ENCODE measurements at regions not wholly inside any gene's neighbourhood (a gene's known extent, or its start where the extent isn't known, plus 50 kb on each side); places are given as distances from the start of the nearest gene placed in this dataset.
"Not testable (repeated sequence)": the region's sequence is repeated elsewhere in the genome, so short reads cannot be mapped to it uniquely, and the experiment has no call there.

DNA sequence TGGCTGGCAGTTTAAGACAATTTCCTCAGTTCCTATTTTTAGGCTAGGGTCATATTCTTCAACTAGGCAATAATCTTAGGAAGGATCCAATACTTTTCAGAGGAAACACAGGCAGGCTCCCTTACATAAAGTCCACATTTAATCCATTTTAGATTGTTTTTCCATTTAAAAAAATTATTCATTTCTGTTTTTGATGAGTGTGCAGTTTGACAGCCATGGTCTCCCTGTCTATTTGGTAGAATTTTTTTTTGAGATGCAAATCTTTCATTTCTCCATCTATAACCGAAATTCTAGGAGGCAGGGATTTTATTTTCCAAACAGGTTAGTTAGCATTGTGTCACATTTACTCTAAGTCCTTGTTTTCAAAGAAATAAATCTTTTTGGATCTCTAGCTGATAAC lies 326.8 kb downstream of the PPP4R3C start:
- no peak for DNase-seq

GRCh38 chrX:27132862-27133261 lies 330.3 kb downstream of the PPP4R3C start:
- no peak for DNase-seq

GRCh38 chrX:27087176-27087575 lies 376.0 kb downstream of the PPP4R3C start:
- DNase-seq: not testable (repeated sequence)

- DNase-seq: no peak
These were observed 376.9 kb downstream of the PPP4R3C start for GRCh38 chrX:27086237-27086636.

GRCh38 chrX:27085346-27085745 lies 377.8 kb downstream of the PPP4R3C start:
- DNase-seq: no peak

GRCh38 chrX:27078371-27078770 lies 384.8 kb downstream of the PPP4R3C start:
- DNase-seq: no peak

DNA sequence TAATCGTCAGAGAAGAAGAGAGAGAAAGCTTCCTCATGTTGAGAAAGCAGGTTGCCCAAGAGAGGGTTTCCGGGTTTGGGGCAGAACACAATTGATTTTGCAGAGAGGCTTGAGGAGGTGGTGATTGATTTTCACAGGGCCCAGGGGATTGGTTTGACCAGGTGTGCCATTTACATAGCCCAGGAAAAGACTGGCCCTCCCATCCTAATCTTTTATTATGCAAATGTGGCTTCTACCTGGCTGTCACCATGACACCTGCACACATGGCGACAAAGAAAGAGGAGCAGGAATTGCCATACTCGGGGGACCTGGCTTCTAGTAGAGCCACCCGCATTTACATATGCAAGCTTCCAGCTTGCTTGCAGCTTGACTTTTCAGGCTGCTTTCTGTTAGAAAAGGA lies 405.3 kb downstream of the PPP4R3C start:
- DNase-seq: no peak

- DNase-seq: no peak
These were observed 423.8 kb downstream of the PPP4R3C start for GRCh38 chrX:27039332-27039731.

GRCh38 chrX:27008486-27008885 lies 454.7 kb downstream of the PPP4R3C start:
- no peak for DNase-seq

DNA sequence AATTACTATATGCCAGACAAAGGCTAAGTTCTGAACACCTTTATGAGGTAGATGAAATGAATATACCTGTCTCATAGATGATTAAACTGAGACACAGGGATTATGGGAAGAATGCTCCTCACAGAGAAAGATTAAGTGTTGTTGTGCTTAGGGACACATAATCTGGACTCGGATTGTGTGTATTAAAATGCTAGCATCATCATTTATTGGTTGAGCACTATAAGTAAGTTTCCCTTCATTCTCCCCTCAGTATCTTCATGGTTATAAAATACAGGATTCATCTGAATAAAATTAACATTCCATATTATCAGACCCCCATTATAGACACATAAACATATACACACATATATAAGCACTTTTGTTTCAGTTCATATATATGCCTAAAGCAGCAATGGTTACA lies 463.5 kb downstream of the PPP4R3C start:
- DNase-seq: no peak

DNA sequence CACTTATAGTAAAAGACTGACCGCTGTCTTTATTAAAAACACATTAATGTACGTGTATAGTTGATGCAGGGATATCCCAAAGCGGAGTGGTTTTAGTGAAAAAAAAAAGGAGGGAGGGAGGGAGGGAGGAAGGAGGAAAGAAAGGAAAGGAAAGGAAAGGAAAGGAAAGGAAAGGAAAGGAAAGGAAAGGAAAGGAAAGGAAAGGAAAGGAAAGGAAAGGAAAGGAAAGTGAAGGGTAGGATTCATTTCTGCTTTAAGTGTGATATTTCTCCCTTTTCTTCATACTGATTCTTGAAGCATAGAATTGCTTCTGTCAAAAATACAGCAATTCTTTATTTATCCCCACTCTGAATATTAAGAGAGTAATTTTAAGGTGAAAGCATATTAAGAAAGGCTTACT lies 504.9 kb downstream of the PPP4R3C start:
- no peak for DNase-seq

DNA sequence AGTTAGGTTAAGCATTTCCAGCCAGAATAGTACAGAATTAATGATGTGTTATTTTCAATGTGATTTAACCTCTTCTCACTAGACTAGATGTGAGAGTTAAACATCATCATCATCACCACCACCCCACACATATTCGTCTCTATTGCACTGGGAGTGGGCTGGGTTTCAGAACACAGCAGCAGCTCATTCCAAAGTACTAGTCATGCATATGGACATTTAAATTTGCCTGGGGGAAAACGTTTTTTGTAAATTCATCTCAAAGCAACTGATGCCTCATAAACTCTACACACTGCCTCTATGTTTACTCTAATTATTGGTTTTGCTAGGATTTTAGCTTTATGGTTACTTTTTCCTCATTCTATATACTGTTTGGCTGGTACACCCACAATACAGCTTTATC lies 509.1 kb downstream of the PPP4R3C start:
- no peak for DNase-seq

- DNase-seq: no peak
These were observed 510.9 kb downstream of the PPP4R3C start for GRCh38 chrX:26952213-26952612.

DNA sequence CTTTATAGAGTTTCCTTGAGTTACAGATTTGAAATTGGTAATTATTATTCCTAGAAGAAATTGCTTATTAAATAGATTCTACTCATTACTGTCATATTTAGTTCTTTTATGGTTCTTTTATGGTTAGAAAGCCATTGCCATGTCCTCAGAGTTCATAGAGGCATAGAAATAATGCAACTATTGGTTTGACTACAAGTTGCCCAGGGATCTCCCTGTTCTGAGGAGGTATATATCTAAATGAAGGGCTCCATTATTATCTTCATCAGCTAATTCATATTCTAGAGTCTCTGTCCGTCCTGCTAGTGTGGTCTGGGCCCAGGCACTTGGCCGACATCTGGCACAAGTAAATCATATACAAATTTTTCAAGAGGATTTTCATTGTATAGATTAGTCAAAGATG lies 535.7 kb downstream of the PPP4R3C start:
- no peak for DNase-seq

DNA sequence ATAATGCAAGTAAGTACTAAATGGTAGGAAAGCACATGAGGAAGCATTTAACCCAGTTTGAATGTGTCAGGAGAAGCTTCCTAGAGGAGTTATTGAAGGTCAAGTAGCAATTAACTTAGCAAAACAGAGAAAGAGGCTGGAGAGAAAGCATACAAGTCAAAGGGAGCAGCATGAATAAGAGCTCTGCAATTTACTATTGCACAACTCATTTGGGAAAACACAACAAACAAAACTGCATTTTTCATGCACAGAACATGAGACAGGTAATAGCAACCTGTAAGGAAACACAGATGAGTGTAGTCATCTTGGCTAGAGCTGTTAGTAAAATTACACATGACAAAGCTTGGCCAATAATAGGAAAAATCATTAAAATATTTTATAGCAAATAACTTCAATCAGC lies 538.1 kb downstream of the PPP4R3C start:
- no peak for DNase-seq

DNA sequence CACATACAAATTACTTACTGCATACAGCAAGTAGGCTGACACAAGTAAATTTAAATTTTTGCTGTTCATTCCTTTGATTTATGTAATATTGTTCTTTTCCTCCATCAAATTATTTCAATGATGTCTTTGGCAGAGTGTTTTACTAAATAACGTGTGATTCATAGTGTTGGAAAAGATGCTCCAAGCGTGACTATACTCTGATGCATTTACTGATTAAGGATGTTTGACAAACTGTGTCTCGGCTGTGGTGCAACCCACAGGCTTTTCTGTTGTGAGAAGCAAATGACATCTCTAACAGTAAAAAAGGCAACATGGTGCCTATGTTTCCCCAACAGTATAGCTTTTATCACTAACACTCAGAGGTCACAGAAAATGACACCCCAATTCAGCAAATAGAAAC lies 540.9 kb downstream of the PPP4R3C start:
- DNase-seq: no peak

- DNase-seq: no peak
These were observed 544.5 kb downstream of the PPP4R3C start for GRCh38 chrX:26918631-26919030.

DNA sequence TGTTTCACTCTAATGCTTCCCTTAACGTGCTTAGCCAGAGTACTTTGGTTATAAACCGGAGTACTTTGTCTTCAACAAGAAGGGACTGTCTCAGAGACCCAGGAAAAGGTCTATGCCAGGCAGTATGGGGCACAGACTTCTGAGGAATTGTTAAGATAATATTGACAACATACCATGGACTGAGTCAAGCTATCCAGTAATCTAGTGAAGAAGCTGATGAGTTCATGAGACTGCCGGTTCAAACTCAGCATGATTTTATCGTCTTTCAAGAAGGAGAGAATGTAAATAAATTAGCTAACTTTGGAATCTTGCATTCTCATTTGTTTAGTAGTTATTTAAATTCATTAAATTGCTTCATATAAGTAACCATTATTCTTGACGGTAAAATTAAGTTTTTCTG lies 546.1 kb downstream of the PPP4R3C start:
- no peak for DNase-seq

DNA sequence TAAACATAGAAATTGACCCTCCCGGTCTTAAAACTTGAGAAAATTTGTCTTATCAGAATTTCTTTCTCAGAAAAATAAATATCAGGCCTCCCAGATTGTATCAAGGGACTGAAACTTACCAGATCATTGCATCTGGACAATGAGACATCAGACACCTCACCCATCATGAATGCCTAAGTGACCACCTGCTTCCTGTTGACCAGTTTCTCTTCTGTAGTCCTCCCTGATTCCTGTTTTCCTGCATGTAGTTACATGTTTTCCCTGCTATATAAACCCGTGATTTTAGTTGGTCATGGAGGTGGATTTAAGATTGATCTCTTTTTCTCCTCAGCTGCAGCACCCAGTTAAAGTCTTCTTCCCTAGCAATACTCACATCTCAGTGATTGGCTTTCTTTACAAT lies 548.1 kb downstream of the PPP4R3C start:
- no peak for DNase-seq

DNA sequence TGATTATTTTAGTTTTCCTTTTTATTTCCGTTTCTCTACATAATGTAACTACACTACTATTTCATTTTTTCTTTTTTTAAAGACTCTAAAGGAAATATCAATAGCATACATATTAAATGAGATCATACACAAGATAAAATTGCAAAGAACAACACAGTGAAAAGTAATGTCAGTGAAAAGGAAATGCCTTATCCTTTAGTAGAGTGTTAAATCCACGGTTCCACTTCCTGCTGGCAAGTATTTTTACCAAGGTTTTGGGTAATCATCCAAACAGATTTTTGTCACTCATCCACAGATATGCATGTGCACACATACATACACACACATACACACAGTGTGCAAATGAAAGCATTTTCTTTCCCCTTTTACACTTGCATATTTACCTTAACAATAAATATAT lies 548.9 kb downstream of the PPP4R3C start:
- no peak for DNase-seq

DNA sequence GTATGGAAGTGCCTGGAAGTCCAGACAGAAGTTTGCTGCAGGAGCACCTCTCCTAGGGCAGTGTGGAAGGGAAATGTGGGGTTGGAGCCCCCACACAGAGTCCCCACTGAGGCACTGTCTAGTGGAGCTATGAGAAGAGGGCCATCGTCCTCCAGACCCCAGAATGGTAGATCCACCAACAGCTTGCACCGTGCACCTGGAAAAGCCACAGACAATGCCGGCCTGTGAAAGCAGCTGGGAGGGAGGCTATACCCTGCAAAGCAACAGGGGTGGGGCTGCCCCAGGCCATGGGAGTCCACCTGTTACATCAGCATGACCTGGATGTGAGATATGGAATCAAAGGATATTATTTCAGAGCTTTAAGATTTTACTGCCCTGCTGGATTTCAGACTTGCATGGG lies 551.4 kb downstream of the PPP4R3C start:
- DNase-seq: not testable (repeated sequence)

DNA sequence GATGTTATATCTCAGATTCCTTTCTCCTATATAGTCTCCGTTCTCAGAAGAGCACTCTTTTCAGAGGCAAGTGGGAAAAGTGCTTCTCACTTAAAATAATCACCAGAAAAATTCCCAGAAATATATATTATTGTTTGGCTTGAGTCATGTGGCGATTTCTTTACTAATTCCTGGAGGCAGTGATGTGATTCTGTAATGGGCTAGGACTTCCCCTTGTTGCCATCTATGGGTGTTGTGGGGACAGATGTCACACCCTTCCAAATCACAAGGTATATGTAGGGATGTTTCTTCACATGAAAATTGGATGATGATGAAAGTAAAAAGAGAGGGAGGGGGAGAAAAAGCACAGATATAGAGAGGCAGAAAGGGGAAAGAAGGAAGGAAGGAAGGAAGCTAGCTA lies 553.4 kb downstream of the PPP4R3C start:
- no peak for DNase-seq

GRCh38 chrX:26908218-26908617 lies 554.9 kb downstream of the PPP4R3C start:
- no peak for DNase-seq

GRCh38 chrX:26889574-26889973 lies 573.6 kb downstream of the PPP4R3C start:
- no peak for DNase-seq

- no peak for DNase-seq
These were observed 589.4 kb downstream of the PPP4R3C start for GRCh38 chrX:26873736-26874135.

DNA sequence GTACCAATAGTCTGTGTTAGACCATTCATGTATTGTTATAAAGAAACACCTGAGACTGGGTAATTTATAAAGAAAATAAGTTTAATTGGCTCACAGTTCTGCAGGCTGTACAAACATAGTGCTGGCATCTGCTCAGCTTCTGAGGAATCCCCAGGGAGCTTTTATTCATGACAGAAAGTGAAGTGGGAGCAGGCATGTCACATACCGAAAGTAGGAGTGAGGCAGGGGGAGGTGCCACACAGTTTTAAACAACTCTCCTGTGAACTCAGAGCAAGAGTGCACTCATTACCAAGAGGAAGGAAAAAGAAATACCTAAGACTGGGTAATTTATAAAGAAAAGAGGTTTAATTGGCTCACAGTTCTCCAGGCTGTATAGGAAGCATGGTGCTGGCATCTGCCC lies 591.2 kb downstream of the PPP4R3C start:
- DNase-seq: no peak

Measured in activated T-cell treated with anti-CD3 and anti-CD28 coated beads, Interleukin-2, amount 50 U/mL, for 1 hour (primary cell).